WERI-Rb-1 (cell line): ENCODE measurements at regions not wholly inside any gene's neighbourhood (a gene's known extent, or its start where the extent isn't known, plus 50 kb on each side); places are given as distances from the start of the nearest gene placed in this dataset.
A peak's percentile ranks its signal among the peaks of the same experiment; 100 is the strongest.
"Not testable (repeated sequence)": the region's sequence is repeated elsewhere in the genome, so short reads cannot be mapped to it uniquely, and the experiment has no call there.

Experiments used
- DNase-seq: peaks from one replicate; pipeline ENCODE4 v3.0.0-alpha.2; 2020
- H3K27ac ChIP-seq: fragments of 250-450 bp; sonication (Bioruptor Pico); 2 replicates; pipeline ENCODE4 v1.5.1; 2020; ENCODE audit warnings: mild to moderate bottlenecking, moderate library complexity
- H3K27me3 ChIP-seq: fragments of 250-450 bp; sonication (Bioruptor Pico); 2 replicates; pipeline ENCODE4 v1.5.1; 2021; ENCODE audit warnings: mild to moderate bottlenecking, low read depth, moderate library complexity; ENCODE audit not compliant: insufficient read depth, severe bottlenecking
- H3K36me3 ChIP-seq: fragments of 250-450 bp; sonication (Bioruptor Pico); 2 replicates; pipeline ENCODE4 v1.5.1; 2020; ENCODE audit warnings: mild to moderate bottlenecking, moderate library complexity
- H3K4me3 ChIP-seq: 2 replicates; pipeline ENCODE4 v1.5.1; 2011; ENCODE audit warnings: low read depth, mild to moderate bottlenecking, control low read depth, low read length
- H3K9me3 ChIP-seq: fragments of 250-450 bp; sonication (Bioruptor Pico); 2 replicates; pipeline ENCODE4 v1.5.1; 2021; ENCODE audit warnings: mild to moderate bottlenecking, moderate library complexity; ENCODE audit not compliant: severe bottlenecking

- H3K36me3 ChIP-seq, H3K27ac ChIP-seq, H3K27me3 ChIP-seq, DNase-seq, H3K4me3 ChIP-seq, H3K9me3 ChIP-seq: not testable (repeated sequence)
Measured at GRCh38 chr9:62815436-62815835, 1625.6 kb downstream of the SPATA31A7 start.

DNA sequence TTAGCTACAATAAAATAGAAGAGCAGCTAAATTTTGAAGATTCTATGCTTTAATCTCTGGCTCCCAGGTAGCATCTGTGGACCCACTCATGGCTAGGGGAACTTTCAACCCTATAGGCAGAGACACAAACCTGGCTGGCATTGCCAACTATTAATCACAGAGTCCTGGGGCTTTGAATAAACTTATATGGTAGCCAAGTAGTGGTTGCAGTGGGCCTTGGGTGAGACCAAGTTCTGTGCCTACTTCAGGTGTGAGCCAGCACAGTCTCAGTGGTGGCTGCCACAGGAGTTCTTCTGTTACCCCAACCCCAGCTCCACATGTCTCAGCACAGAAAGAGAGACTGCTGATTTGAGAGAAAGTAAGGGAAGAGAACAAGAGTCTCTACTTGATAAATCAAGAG lies 1626.5 kb downstream of the SPATA31A7 start:
- not testable (repeated sequence) for H3K4me3 ChIP-seq, H3K9me3 ChIP-seq, H3K27me3 ChIP-seq, H3K27ac ChIP-seq, H3K36me3 ChIP-seq, DNase-seq

DNA sequence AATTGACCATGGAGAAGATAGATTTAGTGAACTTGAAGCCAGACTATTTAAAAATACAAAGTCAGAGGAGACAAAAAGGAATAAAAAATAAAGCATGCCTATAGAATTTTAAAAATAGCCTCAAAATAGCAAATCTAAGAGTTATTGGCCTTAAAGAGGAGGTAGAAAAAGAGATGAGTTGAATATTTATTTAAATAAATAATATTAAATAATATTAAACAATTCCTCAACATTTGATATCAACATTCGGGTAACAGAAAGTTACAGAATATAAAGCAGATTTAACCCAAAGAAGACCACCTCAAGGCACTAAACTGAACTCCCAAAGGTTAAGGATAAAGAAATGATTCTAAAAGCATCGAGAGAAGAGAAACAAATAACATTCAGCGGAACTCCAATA lies 1627.4 kb downstream of the SPATA31A7 start:
- H3K36me3 ChIP-seq, DNase-seq, H3K27ac ChIP-seq, H3K9me3 ChIP-seq, H3K4me3 ChIP-seq, H3K27me3 ChIP-seq: not testable (repeated sequence)

DNA sequence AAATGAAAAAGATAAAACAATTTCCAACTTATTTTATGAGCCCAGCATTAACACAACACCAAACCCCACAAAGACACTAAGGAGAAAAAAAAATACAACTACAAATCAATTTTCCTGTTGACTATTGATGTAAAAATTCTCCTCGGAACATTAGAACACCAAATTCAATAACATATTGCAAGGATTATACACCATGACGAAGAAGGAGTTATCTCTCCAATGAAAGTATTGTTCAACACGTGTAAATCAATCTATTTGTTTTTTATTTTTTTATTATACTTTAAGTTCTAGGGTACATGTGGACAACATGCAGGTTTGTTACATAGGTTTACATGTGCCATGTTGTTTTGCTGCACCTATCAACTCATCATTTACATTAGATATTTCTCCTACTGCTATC lies 1632.3 kb downstream of the SPATA31A7 start:
- H3K27me3 ChIP-seq, H3K27ac ChIP-seq, H3K9me3 ChIP-seq, H3K36me3 ChIP-seq, H3K4me3 ChIP-seq, DNase-seq: not testable (repeated sequence)

DNA sequence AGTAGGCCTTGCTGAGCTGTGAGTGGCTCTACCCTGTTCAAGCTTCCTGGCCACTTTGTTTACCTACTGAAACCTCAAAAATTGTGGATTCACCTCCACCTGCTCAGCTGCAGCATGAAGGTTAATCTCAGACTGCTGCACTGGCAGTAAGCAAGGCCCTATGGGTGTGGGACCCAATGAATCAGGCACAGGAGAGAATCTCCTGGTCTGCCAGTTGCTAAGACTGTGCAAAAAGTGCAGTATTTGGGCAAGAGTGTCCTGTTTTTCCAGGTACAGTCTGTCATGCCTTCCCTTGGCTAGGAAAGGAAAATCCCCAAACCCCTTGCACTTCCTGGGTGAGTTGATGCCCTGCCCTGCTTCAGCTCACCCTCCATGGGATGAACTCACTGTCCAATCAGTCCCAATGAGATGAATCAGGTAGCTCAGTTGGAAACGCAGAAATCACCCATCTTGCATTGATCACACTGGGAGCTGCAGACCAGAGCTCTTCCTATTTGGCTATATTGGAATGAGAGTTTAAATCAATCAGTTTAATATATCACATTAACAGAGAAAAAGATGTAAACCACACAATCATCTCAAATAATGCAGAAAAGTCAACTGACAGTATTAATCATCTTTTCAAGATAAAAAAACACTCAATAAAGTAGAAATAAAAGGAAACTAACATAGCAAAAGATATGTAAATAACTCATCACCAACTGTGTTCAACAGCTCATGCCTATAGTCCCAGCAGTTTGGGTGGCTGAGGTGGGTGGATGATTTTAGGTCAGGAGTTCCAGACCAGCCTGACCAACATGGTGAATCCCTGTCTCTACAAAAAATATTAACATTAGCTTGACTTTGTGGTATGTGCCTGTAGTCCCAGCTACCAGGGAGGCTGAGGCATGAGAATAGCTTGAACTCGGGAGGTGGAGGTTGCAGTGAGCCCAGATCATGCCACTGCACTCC lies 1638.4 kb downstream of the SPATA31A7 start:
- not testable (repeated sequence) for H3K36me3 ChIP-seq, H3K27ac ChIP-seq, H3K27me3 ChIP-seq, H3K9me3 ChIP-seq, H3K4me3 ChIP-seq, DNase-seq

DNA sequence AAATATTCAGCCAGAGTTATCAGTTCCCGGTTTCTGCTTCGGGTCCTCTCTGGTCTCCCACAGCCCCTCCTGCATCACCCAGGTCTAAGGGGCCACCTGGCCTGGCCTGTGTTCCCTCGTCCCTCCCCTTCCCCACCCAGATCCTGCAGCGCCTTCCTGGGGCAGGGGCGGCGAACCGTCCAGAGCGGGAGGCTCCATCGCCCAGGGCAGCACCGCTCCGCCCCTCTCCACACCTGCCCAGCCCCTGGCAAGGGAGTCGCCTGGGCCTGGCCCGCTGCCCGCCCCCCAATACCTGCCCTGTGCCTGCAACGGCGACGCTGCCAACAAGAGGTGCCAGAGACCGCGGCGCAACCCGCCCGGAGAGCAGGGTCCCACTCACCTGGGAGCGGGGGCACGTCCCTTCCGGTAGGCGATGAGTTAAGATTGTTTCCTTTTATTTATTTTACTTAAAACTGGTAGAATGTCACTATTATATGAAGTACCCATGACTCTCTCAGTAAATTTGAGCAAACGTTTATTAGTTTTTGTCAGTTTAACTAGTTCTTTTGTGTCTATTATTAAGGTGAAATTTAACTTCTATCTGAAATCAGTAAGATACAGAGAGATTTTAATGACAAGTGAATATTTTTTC lies 1641.1 kb downstream of the SPATA31A7 start:
- H3K4me3 ChIP-seq, H3K27me3 ChIP-seq, H3K9me3 ChIP-seq, H3K27ac ChIP-seq, DNase-seq, H3K36me3 ChIP-seq: not testable (repeated sequence)

DNA sequence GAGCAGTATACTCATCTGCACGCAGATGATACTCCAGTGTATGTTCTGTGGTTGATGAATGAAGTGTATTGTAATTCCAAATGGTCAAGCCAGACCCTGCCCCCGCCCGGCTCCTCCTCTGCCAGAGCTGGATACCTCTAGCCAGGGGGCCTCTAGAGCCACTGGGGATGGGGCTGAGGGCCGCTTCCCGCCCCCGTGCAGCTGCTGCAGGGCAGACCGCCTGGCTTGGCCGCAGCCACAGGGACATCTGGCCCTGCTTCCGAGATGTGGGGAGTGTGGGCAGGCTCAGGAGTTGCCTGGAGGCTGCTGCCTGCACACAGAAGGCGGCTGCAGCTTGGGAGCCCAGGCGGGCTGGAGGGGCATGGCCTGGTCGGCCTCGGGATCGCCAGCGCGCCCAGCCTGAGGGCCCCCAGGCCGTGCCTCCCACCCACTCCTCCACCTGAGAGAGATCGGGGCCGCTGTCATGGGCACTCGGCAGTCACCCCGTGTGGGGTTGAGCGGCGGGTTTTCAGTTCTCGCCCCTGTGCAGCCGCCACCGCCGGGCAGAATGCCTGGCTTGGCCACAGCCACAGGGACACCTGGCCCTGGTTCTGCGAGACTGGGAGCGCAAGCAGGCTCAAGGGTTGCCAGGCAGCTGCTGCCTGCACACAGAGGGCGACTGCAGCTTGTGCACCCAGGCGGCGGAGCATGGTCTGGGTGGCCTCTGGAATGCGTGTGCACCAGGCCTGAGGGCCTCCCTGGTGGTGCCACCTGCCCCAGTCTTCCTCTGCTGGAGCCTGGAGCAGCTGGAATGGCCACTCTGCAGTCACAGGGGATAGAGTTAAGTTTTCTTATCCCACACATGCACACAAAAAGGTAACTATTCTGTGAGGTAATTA lies 1643.7 kb downstream of the SPATA31A7 start:
- not testable (repeated sequence) for H3K36me3 ChIP-seq, H3K27me3 ChIP-seq, H3K9me3 ChIP-seq, DNase-seq, H3K4me3 ChIP-seq, H3K27ac ChIP-seq

GRCh38 chr9:62837254-62837911 lies 1647.5 kb downstream of the SPATA31A7 start:
- H3K9me3 ChIP-seq, H3K27ac ChIP-seq, H3K27me3 ChIP-seq, H3K36me3 ChIP-seq: not testable (repeated sequence)
- H3K4me3 ChIP-seq, result peak overlapping the region; percentile 65
- peak; percentile 68 for DNase-seq

GRCh38 chr9:62838024-62838718 lies 1648.3 kb downstream of the SPATA31A7 start:
- peak overlapping the region; percentile 65 for H3K4me3 ChIP-seq

DNA sequence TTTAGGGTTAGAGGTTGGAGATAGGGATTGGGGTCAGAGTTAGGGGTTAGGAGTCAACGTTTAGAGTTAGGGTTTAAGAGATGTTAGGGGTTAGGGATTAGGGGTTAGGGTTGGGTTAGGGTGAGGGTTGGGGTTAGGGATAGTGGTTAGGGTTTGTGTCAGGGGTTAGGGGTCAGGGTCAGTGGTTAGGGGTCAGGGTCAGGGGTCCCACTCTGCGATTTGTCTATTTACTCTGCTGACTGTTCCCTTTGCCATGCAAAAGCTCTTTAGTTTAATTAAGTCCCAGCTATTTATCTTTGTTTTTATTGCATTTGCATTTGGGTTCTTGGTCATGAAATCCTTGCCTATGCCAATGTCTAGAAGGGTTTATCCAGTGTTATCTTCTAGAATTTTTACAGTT lies 1649.3 kb downstream of the SPATA31A7 start:
- H3K36me3 ChIP-seq, H3K4me3 ChIP-seq, DNase-seq, H3K9me3 ChIP-seq, H3K27me3 ChIP-seq, H3K27ac ChIP-seq: not testable (repeated sequence)

More at GRCh38 chr9:62838024-62838718, 1648.3 kb downstream of the SPATA31A7 start:
- DNase-seq, result peak; percentile 100
- H3K27ac ChIP-seq, result peak overlapping the region; percentile 81
- not testable (repeated sequence) for H3K27me3 ChIP-seq, H3K36me3 ChIP-seq, H3K9me3 ChIP-seq

GRCh38 chr9:62843145-62843544 lies 1653.3 kb downstream of the SPATA31A7 start:
- not testable (repeated sequence) for H3K27me3 ChIP-seq, H3K9me3 ChIP-seq, DNase-seq, H3K4me3 ChIP-seq, H3K36me3 ChIP-seq, H3K27ac ChIP-seq

GRCh38 chr9:62843706-62844290 lies 1654.0 kb downstream of the SPATA31A7 start:
- H3K27me3 ChIP-seq, H3K36me3 ChIP-seq, H3K9me3 ChIP-seq, H3K4me3 ChIP-seq, DNase-seq, H3K27ac ChIP-seq: not testable (repeated sequence)

DNA sequence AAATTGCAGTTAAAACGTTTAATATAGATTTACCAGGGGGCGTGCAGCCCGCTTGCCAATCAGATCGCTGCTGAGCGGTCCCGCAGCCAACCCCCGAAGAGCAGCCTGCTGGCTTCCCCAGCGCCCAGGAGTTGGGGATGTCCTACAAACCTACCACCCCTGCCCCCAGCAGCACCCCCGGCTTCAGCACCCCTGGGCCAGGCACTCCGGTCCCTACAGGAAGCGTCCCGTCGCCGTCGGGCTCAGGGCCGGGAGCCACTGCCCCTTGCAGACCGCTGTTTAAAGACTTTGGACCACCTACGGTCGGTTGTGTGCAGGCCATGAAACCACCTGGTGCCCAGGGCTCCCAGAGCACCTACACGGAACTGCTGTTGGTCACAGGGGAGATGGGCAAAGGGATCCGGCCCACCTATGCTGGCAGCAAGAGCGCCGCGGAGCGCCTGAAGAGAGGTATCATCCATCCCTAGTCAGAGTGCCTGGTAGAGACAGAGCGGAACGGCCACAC lies 1654.9 kb downstream of the SPATA31A7 start:
- not testable (repeated sequence) for H3K4me3 ChIP-seq, H3K9me3 ChIP-seq, H3K27me3 ChIP-seq, DNase-seq, H3K36me3 ChIP-seq, H3K27ac ChIP-seq
